ENCODE measurements at regions not wholly inside any gene's neighbourhood (a gene's known extent, or its start where the extent isn't known, plus 50 kb on each side); places are given as distances from the start of the nearest gene placed in this dataset.

DNA sequence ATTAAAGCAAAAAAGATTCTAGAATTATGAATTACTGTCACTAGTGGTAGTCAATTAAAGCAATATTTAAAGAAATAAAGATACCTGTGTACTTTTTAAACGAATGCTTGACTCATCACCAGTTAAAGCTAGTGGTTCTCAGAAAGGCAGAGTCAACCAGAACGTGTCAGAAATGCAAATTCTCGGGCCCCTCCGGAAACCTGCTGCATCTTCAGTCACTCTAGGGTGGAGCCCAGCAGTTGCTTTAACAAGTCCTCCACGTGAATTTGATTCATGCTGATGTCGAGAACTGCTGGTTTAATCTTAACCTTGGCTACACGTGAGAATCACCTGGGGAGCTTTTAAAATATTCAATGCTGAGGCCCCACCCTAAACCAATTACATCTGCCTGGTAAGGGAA lies 169.8 kb upstream of the SDK2 start:
- no peak overlapping the region for H2AFZ ChIP-seq (ENCODE audit: low read depth, low read length)
- TF ChIP-seq, protein P1, sequence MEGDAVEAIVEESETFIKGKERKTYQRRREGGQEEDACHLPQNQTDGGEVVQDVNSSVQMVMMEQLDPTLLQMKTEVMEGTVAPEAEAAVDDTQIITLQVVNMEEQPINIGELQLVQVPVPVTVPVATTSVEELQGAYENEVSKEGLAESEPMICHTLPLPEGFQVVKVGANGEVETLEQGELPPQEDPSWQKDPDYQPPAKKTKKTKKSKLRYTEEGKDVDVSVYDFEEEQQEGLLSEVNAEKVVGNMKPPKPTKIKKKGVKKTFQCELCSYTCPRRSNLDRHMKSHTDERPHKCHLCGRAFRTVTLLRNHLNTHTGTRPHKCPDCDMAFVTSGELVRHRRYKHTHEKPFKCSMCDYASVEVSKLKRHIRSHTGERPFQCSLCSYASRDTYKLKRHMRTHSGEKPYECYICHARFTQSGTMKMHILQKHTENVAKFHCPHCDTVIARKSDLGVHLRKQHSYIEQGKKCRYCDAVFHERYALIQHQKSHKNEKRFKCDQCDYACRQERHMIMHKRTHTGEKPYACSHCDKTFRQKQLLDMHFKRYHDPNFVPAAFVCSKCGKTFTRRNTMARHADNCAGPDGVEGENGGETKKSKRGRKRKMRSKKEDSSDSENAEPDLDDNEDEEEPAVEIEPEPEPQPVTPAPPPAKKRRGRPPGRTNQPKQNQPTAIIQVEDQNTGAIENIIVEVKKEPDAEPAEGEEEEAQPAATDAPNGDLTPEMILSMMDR (IDR thresholded peaks at IDR 0.05; ENCODE audit: low read depth, low read length), result no peak
- no peak for TF ChIP-seq EZH2phosphoT487 (IDR thresholded peaks at IDR 0.05; ENCODE audit: low read depth)

GRCh38 chr17:73815474-73815873 lies 171.2 kb upstream of the SDK2 start:
- no peak for TF ChIP-seq EZH2phosphoT487 (IDR thresholded peaks at IDR 0.05; ENCODE audit: low read depth)
- TF ChIP-seq, protein P1 (IDR thresholded peaks at IDR 0.05; ENCODE audit: low read depth, low read length), result no peak
- Histone ChIP-seq H3K4me1 (ENCODE audit: low read length) (no peaks in the 10 kb centered on the region), H3K9ac (ENCODE audit: low read length) (no peak overlapping the region), H3K4me3 (ENCODE audit: low read length) (no peak overlapping the region), H3K79me2 (ENCODE audit: low read length) (no peaks in the 10 kb centered on the region), H3K9me3 (ENCODE audit: insufficient read depth, low read length) (no peaks in the 10 kb centered on the region), H4K20me1 (ENCODE audit: insufficient read depth, low read length) (no peaks in the 10 kb centered on the region), H3K27ac (ENCODE audit: low read length) (no peak overlapping the region), H3K27me3 (ENCODE audit: low read depth, low read length) (0 out of 2 replicates have a peak, but pooled peaks cover 2% of the 10 kb centered on the region), H2AFZ (ENCODE audit: low read depth, low read length) (no peak overlapping the region), H3K36me3 (replicated peaks; ENCODE audit: low read depth, low read length) (no peaks in the 10 kb centered on the region), H3K4me2 (ENCODE audit: low read length) (no peak overlapping the region)

More for the DNA sequence above, 169.8 kb upstream of the SDK2 start:
- H3K79me2 ChIP-seq (ENCODE audit: low read length), result no peaks in the 10 kb centered on the region
- H3K27ac ChIP-seq (ENCODE audit: low read length), result no peak overlapping the region
- no peaks in the 10 kb centered on the region for H4K20me1 ChIP-seq (ENCODE audit: insufficient read depth, low read length)
- no peaks in the 10 kb centered on the region for H3K36me3 ChIP-seq (replicated peaks; ENCODE audit: low read depth, low read length)
- no peaks in the 10 kb centered on the region for H3K9me3 ChIP-seq (ENCODE audit: insufficient read depth, low read length)
- H3K4me1 ChIP-seq (ENCODE audit: low read length), result no peaks in the 10 kb centered on the region
- no peak overlapping the region for H3K9ac ChIP-seq (ENCODE audit: low read length)
- no peak overlapping the region for H3K4me2 ChIP-seq (ENCODE audit: low read length)
- no peak overlapping the region for H3K4me3 ChIP-seq (ENCODE audit: low read length)
- H3K27me3 ChIP-seq (ENCODE audit: low read depth, low read length), result 0 out of 2 replicates have a peak, but pooled peaks cover 2% of the 10 kb centered on the region

DNA sequence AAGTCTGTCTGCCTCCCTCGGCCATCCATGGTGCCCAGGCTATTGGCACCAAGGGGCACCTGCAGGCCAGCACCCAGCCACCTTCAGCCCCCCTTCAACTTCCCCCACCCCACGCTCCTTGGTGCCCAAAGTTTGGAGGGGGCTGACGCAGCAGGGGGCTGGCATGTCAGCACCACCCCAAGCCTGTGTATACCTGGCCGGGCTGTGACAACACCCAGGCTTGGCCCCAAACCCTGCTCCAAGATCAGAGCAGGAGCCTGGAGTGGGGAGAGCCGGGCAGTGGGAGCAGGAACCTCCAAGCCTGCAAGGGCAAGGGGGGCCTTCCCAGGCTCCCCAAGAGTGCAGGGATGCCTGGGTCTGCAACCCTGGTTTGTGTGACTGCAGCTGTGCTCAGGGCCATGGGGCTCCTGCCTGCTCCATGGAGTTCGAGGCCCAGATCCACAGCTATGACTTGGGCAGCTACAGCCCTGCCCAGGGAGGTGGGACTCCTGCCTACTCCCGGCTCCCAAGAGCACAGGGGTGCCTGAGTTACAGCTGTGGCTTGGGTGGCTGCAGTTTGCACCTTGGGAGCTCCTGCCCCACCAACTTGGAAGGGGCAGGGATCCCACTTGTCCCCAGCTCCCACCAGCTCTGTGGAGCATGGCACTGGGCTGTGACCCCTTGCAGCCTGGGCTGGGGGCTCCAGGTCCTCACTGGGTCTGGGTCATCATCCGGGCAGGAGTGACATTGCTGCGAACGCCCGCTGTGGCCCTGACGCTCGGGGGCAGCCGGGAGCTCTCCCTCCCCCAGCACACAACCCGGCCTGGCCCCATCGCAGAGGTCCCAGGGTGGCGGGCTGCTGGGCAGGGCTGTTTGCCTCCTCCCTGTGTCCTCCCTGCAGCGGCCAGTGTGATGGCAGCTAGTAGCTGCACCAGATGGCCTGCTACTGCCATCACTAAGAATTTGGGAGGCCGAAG lies 175.5 kb upstream of the SDK2 start:
- H3K9me3 ChIP-seq (ENCODE audit: insufficient read depth, low read length), result no peaks in the 10 kb centered on the region
- no peaks in the 10 kb centered on the region for H3K27me3 ChIP-seq (ENCODE audit: low read depth, low read length)
- no peaks in the 10 kb centered on the region for H3K36me3 ChIP-seq (replicated peaks; ENCODE audit: low read depth, low read length)
- H4K20me1 ChIP-seq (ENCODE audit: insufficient read depth, low read length), result no peaks in the 10 kb centered on the region
- H3K4me2 ChIP-seq (ENCODE audit: low read length), result no peak overlapping the region
- H2AFZ ChIP-seq (ENCODE audit: low read depth, low read length), result no peak overlapping the region
- no peak overlapping the region for H3K9ac ChIP-seq (ENCODE audit: low read length)
- TF ChIP-seq EZH2phosphoT487 (IDR thresholded peaks at IDR 0.05; ENCODE audit: low read depth), result no peak
- TF ChIP-seq, protein P1 (IDR thresholded peaks at IDR 0.05; ENCODE audit: low read depth, low read length), result no peak
- no peaks in the 10 kb centered on the region for H3K79me2 ChIP-seq (ENCODE audit: low read length)
- H3K4me1 ChIP-seq (ENCODE audit: low read length), result no peaks in the 10 kb centered on the region
- H3K4me3 ChIP-seq (ENCODE audit: low read length), result no peak overlapping the region
- no peak overlapping the region for H3K27ac ChIP-seq (ENCODE audit: low read length)

- Histone ChIP-seq H3K27ac (ENCODE audit: low read length) (no peak overlapping the region), H3K4me1 (ENCODE audit: low read length) (no peaks in the 10 kb centered on the region), H2AFZ (ENCODE audit: low read depth, low read length) (no peak overlapping the region), H3K79me2 (ENCODE audit: low read length) (no peaks in the 10 kb centered on the region), H3K27me3 (ENCODE audit: low read depth, low read length) (no peaks in the 10 kb centered on the region), H3K4me2 (ENCODE audit: low read length) (no peak overlapping the region), H3K36me3 (replicated peaks; ENCODE audit: low read depth, low read length) (no peaks in the 10 kb centered on the region), H4K20me1 (ENCODE audit: insufficient read depth, low read length) (no peaks in the 10 kb centered on the region), H3K9me3 (ENCODE audit: insufficient read depth, low read length) (no peaks in the 10 kb centered on the region), H3K9ac (ENCODE audit: low read length) (no peak overlapping the region), H3K4me3 (ENCODE audit: low read length) (no peak overlapping the region)
- TF ChIP-seq, protein P1 (IDR thresholded peaks at IDR 0.05; ENCODE audit: low read depth, low read length), result no peak
- no peak for TF ChIP-seq EZH2phosphoT487 (IDR thresholded peaks at IDR 0.05; ENCODE audit: low read depth)
These were observed 176.6 kb upstream of the SDK2 start for GRCh38 chr17:73820686-73821448.

All from OCI-LY3 (cell line).